GM23338 (cell line): ENCODE measurements at regions not wholly inside any gene's neighbourhood (a gene's known extent, or its start where the extent isn't known, plus 50 kb on each side); places are given as distances from the start of the nearest gene placed in this dataset.

Source experiments
- ATAC-seq: fragments of 200-7000 bp; cut with Tn5 transposase; 3 replicates; pipeline ENCODE4 v1.9.1; 2020
- DNase-seq: peaks from one replicate; pipeline ENCODE4 v3.0.0-alpha.2; 2015; ENCODE audit warnings: low spot score
- H2AFZ ChIP-seq: fragments of 200-600 bp; sonication (generic); 2 replicates; pipeline ENCODE4 v1.8.0; 2016; ENCODE audit warnings: antibody characterized with exemption, mild to moderate bottlenecking, moderate library complexity
- H3F3A ChIP-seq: fragments of 200-600 bp; sonication (generic); replicated peaks from 2 replicates; pipeline ENCODE4 v1.8.0; 2017; ENCODE audit warnings: antibody characterized with exemption, mixed run types, low read depth
- H3K27ac ChIP-seq: fragments of 200-600 bp; sonication (generic); 2 replicates; pipeline ENCODE4 v1.6.1; 2016; ENCODE audit warnings: low read depth
- H3K27me3 ChIP-seq: fragments of 200-600 bp; sonication (generic); 2 replicates; pipeline ENCODE4 v1.8.0; 2016; ENCODE audit warnings: mild to moderate bottlenecking, mixed run types, moderate library complexity; ENCODE audit not compliant: insufficient read depth
- H3K36me3 ChIP-seq: fragments of 200-600 bp; sonication (generic); 2 replicates; pipeline ENCODE4 v1.8.0; 2016; ENCODE audit warnings: mild to moderate bottlenecking; ENCODE audit not compliant: insufficient read depth
- H3K4me1 ChIP-seq: fragments of 200-600 bp; sonication (generic); 2 replicates; pipeline ENCODE4 v1.8.0; 2016; ENCODE audit warnings: mild to moderate bottlenecking, moderate library complexity; ENCODE audit not compliant: insufficient read depth
- H3K4me2 ChIP-seq: fragments of 200-600 bp; sonication (generic); 2 replicates; pipeline ENCODE4 v1.7.1; 2017; ENCODE audit warnings: mixed run types
- H3K4me3 ChIP-seq: fragments of 200-600 bp; sonication (generic); 2 replicates; pipeline ENCODE4 v1.6.1; 2016; ENCODE audit warnings: mixed run types
- H3K79me2 ChIP-seq: fragments of 200-600 bp; sonication (generic); replicated peaks from 2 replicates; pipeline ENCODE4 v1.8.0; 2017; ENCODE audit warnings: mild to moderate bottlenecking; ENCODE audit not compliant: insufficient read depth
- H3K9me2 ChIP-seq: fragments of 200-600 bp; sonication (generic); 2 replicates; pipeline ENCODE4 v1.8.0; 2017; ENCODE audit not compliant: insufficient read depth
- H4K20me1 ChIP-seq: fragments of 200-600 bp; sonication (generic); replicated peaks from 2 replicates; pipeline ENCODE4 v1.8.0; 2017; ENCODE audit warnings: mild to moderate bottlenecking; ENCODE audit not compliant: insufficient read depth
- H3K27ac Mint-ChIP-seq: 2 replicates; pipeline ENCODE4 v1.8.0; 2020; ENCODE audit warnings: inconsistent platforms, mild to moderate bottlenecking, moderate library complexity, mixed read lengths
- H3K27me3 Mint-ChIP-seq: 3 replicates; pipeline ENCODE4 v1.8.0; 2022; ENCODE audit warnings: low read depth, mild to moderate bottlenecking, moderate library complexity, mixed read lengths, inconsistent platforms; ENCODE audit not compliant: insufficient read depth, poor library complexity
- H3K36me3 Mint-ChIP-seq: 3 replicates; pipeline ENCODE4 v1.8.0; 2021; ENCODE audit warnings: low read depth, mild to moderate bottlenecking, inconsistent platforms, moderate library complexity, mixed read lengths
- H3K4me1 Mint-ChIP-seq: 3 replicates; pipeline ENCODE4 v1.8.0; 2020; ENCODE audit warnings: mild to moderate bottlenecking, inconsistent platforms, mixed read lengths
- H3K4me3 Mint-ChIP-seq: 3 replicates; pipeline ENCODE4 v1.8.0; 2021; ENCODE audit warnings: moderate library complexity, mild to moderate bottlenecking, inconsistent platforms, mixed read lengths
- H3K9me3 Mint-ChIP-seq: 3 replicates; pipeline ENCODE4 v1.8.0; 2020; ENCODE audit warnings: moderate library complexity, mild to moderate bottlenecking, inconsistent platforms, mixed read lengths
- CREB1 ChIP-seq: fragments of 250-450 bp; sonication (Bioruptor Pico); IDR thresholded peaks from 2 replicates; pipeline ENCODE4 v1.5.0; 2020; ENCODE audit warnings: low read depth, mild to moderate bottlenecking, moderate library complexity
- CTCF ChIP-seq, 2 experiments: fragments of 200-600 bp in 1 of 2; sonication (generic) in 1 of 2; conservative IDR thresholded peaks; 2 replicates each; pipeline versions ENCODE4 v1.5.1 to v1.6.1; 2016 to 2017; ENCODE audit warnings: antibody characterized with exemption in 2 of 2, low read depth in 2 of 2, mild to moderate bottlenecking in 2 of 2, moderate library complexity in 1 of 2
- ETS1 ChIP-seq: IDR thresholded peaks from 2 replicates; pipeline ENCODE4 v1.6.1; 2016; ENCODE audit warnings: antibody characterized with exemption
- EZH2 ChIP-seq: fragments of 200-600 bp; sonication (generic); IDR thresholded peaks from one replicate; pipeline ENCODE4 v1.8.0; 2017; ENCODE audit warnings: antibody characterized with exemption, mild to moderate bottlenecking, low read depth; ENCODE audit not compliant: unreplicated experiment
- EZH2phosphoT487 ChIP-seq: fragments of 200-600 bp; sonication (generic); IDR thresholded peaks from one replicate; pipeline ENCODE4 v1.8.1; 2018; ENCODE audit warnings: antibody characterized with exemption; ENCODE audit not compliant: unreplicated experiment
- JUNB ChIP-seq: IDR thresholded peaks from one replicate; pipeline ENCODE4 v1.6.1; 2016; ENCODE audit warnings: antibody characterized with exemption; ENCODE audit not compliant: unreplicated experiment
- NANOG ChIP-seq: IDR thresholded peaks from 2 replicates; pipeline ENCODE4 v1.6.1; 2016; ENCODE audit warnings: antibody characterized with exemption, borderline replicate concordance
- STAT1 ChIP-seq: IDR thresholded peaks from one replicate; pipeline ENCODE4 v1.6.1; 2016; ENCODE audit warnings: antibody characterized with exemption; ENCODE audit not compliant: unreplicated experiment
- ZNF114 ChIP-seq: fragments of 250-450 bp; sonication (Bioruptor Pico); IDR thresholded peaks from 2 replicates; pipeline ENCODE4 v1.5.0; 2020; ENCODE audit warnings: mild to moderate bottlenecking, moderate library complexity

GRCh38 chr1:219120624-219121544 is 52.8 kb upstream of the LYPLAL1 start:
- ATAC-seq (no peak), DNase-seq (peak; percentile 4)
- no peak overlapping the region for H3K4me3 ChIP-seq
- H3K4me1 ChIP-seq = peaks cover 6% of the 10 kb centered on the region; the same call in 1 of the 2 replicates
- H3K27me3 ChIP-seq = no peaks in the 10 kb centered on the region
- H2AFZ ChIP-seq = peak overlapping the region; percentile 8; the same call in 1 of the 2 replicates
- Mint-ChIP-seq H3K27me3 (no peaks in the 10 kb centered on the region), H3K9me3 (no peaks in the 10 kb centered on the region), H3K4me3 (no peak overlapping the region), H3K4me1 (peaks cover 9% of the 10 kb centered on the region; the same call in 2 of the 3 replicates), H3K27ac (peak overlapping the region; percentile 89), H3K36me3 (no peaks in the 10 kb centered on the region)
- H3F3A ChIP-seq = no peaks in the 10 kb centered on the region
- no peak overlapping the region for H3K27ac ChIP-seq
- no peaks in the 10 kb centered on the region for H3K36me3 ChIP-seq
- no peak for TF ChIP-seq JUNB
- H4K20me1 ChIP-seq = no peaks in the 10 kb centered on the region
- H3K4me2 ChIP-seq = no peak overlapping the region
- H3K79me2 ChIP-seq = no peaks in the 10 kb centered on the region
- no peaks in the 10 kb centered on the region for H3K9me2 ChIP-seq

- Histone ChIP-seq H3K36me3 (no peaks in the 10 kb centered on the region), H3F3A (no peaks in the 10 kb centered on the region), H2AFZ (no peak overlapping the region), H3K4me2 (no peak overlapping the region), H3K27ac (no peak overlapping the region), H4K20me1 (no peaks in the 10 kb centered on the region), H3K4me3 (no peak overlapping the region), H3K4me1 (peaks cover 6% of the 10 kb centered on the region; the same call in 1 of the 2 replicates), H3K27me3 (no peaks in the 10 kb centered on the region), H3K9me2 (no peaks in the 10 kb centered on the region), H3K79me2 (no peaks in the 10 kb centered on the region)
- Mint-ChIP-seq H3K27ac (0 out of 2 replicates have a peak overlapping the region, but pooled peaks have one; percentile 33), H3K27me3 (no peaks in the 10 kb centered on the region), H3K4me3 (no peak overlapping the region), H3K36me3 (no peaks in the 10 kb centered on the region), H3K9me3 (no peaks in the 10 kb centered on the region), H3K4me1 (peaks cover 9% of the 10 kb centered on the region; the same call in 2 of the 3 replicates)
- TF ChIP-seq EZH2phosphoT487 = no peak
- TF ChIP-seq ETS1 = no peak
- no peak for TF ChIP-seq STAT1
- no peak for TF ChIP-seq CTCF (conservative IDR thresholded peaks at IDR 0.05; ENCODE audit: low read depth in 2 of 2)
- ATAC-seq (no peak), DNase-seq (no peak)
These were observed 52.0 kb upstream of the LYPLAL1 start for GRCh38 chr1:219121679-219122078.

- Histone ChIP-seq H3F3A (no peaks in the 10 kb centered on the region), H3K27me3 (no peaks in the 10 kb centered on the region), H3K27ac (no peak overlapping the region), H3K9me2 (no peaks in the 10 kb centered on the region), H4K20me1 (no peaks in the 10 kb centered on the region), H2AFZ (peak overlapping the region; percentile 87), H3K4me1 (peaks cover 6% of the 10 kb centered on the region; the same call in 1 of the 2 replicates), H3K4me2 (no peak overlapping the region), H3K36me3 (no peaks in the 10 kb centered on the region), H3K79me2 (no peaks in the 10 kb centered on the region), H3K4me3 (no peak overlapping the region)
- Mint-ChIP-seq H3K27me3 (no peaks in the 10 kb centered on the region), H3K27ac (peak overlapping the region; percentile 63; the same call in 1 of the 2 replicates), H3K4me1 (peaks cover 9% of the 10 kb centered on the region; the same call in 2 of the 3 replicates), H3K36me3 (no peaks in the 10 kb centered on the region), H3K4me3 (no peak overlapping the region), H3K9me3 (no peaks in the 10 kb centered on the region)
- no peak for ATAC-seq
- TF ChIP-seq ZNF114 = no peak
- no peak for TF ChIP-seq JUNB
- no peak for TF ChIP-seq ETS1
- TF ChIP-seq STAT1 = no peak
- TF ChIP-seq EZH2 = no peak
- no peak for TF ChIP-seq CREB1
- no peak for TF ChIP-seq NANOG
- no peak for DNase-seq
These were observed 50.6 kb upstream of the LYPLAL1 start for GRCh38 chr1:219123036-219123435.
